NCI-H510A treated with DMSO at 0.1 percent for 48 hours (cell line): ENCODE measurements at regions not wholly inside any gene's neighbourhood (a gene's known extent, or its start where the extent isn't known, plus 50 kb on each side); places are given as distances from the start of the nearest gene placed in this dataset.
"Not testable (repeated sequence)": the region's sequence is repeated elsewhere in the genome, so short reads cannot be mapped to it uniquely, and the experiment has no call there.

Experiments
- DNase-seq: peaks from one replicate; lab custom pipeline; 2025; lab: John Stamatoyannopoulos, UW

GRCh38 chr6:168939041-168939440, 314.6 kb downstream of the THBS2 start:
- DNase-seq: no peak

- DNase-seq: no peak
Observed at GRCh38 chr6:168938546-168938945, 315.1 kb downstream of the THBS2 start.

GRCh38 chr6:168937054-168937453, 316.6 kb downstream of the THBS2 start:
- DNase-seq: no peak

GRCh38 chr6:168935628-168936010, 318.0 kb downstream of the THBS2 start:
- DNase-seq: no peak

GRCh38 chr6:168934660-168935627, 318.7 kb downstream of the THBS2 start:
- DNase-seq: no peak

GRCh38 chr6:168932171-168932570, 321.5 kb downstream of the THBS2 start:
- DNase-seq: not testable (repeated sequence)

DNA sequence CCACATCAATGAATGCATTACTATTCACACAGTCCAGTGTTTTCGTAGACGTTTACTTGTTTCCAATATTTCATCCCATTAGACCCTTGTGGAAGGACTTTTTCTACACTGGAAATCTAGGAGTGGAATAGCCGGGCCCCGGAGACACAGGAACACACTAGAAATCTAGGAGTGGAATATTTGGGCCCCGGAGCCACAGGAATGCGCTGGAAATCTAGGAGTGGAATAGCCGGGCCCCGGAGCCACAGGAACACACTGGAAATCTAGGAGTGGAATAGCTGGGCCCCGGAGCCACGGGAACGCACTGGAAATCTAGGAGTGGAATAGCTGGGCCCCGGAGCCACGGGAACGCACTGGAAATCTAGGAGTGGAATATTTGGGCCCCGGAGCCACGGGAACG, 322.6 kb downstream of the THBS2 start:
- not testable (repeated sequence) for DNase-seq

- DNase-seq: no peak
Observed at GRCh38 chr6:168929871-168930450, 323.7 kb downstream of the THBS2 start.

GRCh38 chr6:168928012-168928411, 325.6 kb downstream of the THBS2 start:
- DNase-seq: no peak

- DNase-seq: no peak
Observed at GRCh38 chr6:168927026-168927425, 326.6 kb downstream of the THBS2 start.

DNA sequence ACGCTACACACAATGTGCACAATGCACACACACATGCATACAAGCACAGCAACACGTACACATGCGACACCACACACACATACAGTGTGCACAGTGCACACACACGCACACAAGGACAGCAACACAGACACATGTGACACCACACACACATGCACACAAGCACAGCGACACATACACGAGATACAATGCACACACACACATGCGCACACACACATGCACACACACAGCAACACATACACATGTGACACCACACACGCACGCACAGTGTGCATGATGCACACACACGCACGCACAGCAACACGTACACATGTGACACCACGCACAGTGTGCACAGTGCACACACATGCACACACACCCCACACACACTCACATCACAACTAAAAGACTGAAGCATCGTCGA, 327.3 kb downstream of the THBS2 start:
- DNase-seq: no peak

GRCh38 chr6:168925671-168926070, 328.0 kb downstream of the THBS2 start:
- DNase-seq: no peak

DNA sequence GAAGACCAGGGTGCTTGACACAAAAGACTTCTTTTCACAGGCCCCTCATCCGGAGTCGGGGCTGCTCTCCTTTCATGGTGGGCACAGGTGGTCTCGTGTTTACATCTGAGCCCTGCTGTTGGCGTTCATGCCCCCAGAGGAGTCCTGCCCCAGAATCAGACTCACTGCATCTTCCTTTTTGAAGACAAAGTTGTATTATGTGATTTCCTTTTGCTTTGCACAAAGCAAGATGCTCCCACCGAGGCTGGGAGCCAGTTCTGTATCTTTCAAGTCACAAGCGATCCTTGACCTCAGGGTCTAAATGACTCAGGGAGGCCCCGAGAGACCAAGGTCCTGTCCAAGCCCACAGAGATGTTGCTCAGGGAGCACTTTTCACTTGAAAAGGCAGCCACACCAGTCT, 330.5 kb downstream of the THBS2 start:
- no peak for DNase-seq

DNA sequence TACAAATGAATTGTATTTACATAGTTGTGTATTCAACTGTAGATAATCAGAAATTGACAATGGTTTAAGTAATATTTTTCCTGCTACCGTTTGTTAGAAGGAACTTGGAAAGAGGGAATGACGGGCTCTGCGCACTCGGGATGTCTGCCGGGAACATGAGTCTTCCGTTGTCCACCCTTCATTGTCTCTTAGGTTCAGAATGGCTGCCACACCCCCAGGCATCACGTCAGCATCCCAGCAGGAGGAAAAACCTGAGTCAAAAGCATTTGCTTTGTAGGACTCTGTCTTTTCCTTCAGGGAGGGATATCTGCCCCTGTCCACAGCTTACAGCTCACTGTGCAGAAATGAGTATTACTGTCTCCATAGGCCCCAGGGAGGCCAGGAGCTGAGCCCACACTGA, 331.2 kb downstream of the THBS2 start:
- DNase-seq: no peak

GRCh38 chr6:168920289-168920688, 333.4 kb downstream of the THBS2 start:
- DNase-seq: no peak

DNA sequence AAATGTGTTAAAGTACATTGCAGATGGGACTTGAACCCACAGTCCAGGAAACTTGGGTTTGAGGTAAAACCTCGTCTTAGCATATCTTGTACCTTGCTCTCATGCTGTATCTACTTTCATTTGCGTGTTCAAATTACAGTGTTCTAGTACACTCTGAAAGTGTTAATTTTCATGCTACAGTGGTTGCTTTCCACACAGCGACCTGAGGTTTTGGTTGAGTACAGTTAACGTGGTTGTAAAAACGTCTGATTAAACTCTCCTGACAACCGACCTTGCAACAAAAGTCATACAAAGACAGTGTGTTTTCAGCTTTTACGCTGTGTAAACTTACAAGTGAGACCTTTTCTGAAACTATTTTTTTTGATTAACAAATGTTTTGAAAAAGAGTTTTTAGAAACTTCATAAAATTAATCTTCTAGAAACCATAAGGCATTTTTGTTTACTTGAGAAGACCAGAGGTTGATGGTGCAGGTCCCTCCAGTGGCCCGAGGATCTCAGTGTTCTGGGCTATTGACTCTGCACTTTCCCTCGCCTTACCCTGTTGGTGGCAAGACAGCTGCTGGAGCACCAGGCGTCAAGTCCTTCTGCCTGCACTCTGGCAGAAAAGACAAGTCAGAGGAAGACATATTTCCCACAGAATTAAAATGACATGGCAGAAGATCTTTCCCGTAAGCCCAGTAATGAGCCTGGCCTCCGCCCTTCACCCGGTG, 334.0 kb downstream of the THBS2 start:
- DNase-seq: no peak

DNA sequence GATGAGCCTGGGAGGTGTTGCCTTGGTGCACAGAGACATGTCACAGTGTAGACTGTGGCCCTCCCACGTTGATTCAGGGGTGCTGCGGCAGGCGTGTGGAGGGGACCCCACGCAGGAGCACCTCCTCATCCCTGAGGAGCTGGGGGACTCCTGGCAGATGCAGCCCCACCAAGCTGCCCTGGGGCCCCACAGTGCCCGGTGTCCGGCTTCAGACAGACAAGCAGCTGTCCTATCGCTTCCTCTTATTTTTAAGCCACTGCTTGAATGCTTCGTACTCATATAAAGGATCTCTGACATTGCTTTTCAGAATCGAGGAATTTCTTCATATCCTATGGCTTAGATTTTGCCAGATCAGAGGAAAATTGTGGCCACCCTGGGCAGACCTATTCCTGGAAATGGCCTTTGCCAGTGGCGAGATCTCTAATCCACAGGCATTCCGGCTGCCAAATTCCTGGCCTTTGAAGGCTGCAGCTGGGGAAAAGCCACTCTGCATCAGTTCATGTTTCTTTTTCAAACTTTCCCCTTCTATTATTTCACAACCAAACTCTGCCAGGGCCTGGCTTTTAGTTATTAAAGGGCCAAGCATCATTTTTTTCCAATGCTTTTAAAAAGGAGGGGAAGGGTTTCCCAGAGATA, 337.0 kb downstream of the THBS2 start:
- no peak for DNase-seq

DNA sequence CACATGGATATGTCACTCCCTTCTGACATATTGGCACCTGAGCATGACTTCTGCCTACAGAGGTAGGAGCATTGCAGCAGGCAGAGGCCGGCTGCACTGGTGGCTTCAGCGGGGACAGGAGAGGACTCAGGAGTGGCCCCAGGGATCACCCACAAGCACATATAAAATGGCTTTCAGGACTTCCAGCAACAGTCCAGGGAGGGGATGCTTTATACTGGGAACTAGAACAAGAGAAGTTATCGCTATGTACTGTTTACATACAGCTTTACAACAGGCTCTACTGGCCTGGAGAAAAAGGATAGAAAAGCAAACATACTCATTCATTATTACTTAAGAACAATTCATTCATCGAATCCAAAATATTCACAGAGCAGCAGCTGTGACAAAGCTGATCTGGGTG, 337.8 kb downstream of the THBS2 start:
- peak; percentile 24 for DNase-seq

- no peak for DNase-seq
Observed at GRCh38 chr6:168915242-168915641, 338.4 kb downstream of the THBS2 start.

DNA sequence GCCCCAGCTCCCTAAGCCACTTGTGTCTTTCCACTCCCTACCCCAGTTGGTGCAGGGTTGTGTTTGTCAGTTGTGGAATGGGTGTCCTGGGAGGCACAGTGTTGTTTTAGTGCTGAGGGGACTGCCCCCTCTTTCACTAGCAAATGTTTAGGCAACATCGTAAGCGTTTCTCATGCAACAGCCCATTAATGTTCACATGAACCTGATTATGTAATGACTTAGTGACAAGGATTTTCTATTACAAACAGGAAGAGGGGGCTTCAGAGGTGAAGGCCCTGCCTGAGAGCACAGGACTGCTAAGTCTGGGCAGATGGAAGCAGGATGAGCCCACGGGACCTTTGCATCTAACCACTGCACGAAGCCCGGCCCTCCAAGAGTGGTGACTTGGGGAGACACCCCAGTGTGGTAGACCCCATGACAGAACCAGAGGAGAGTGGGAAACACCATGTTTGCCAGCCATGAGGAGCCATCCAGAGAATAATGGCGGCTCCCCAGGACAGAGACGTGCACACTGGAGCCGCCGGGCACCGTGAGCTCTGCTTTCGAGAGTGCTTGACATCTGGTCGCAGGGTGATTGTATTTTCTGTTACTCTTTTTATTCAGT, 339.7 kb downstream of the THBS2 start:
- no peak for DNase-seq

- DNase-seq: not testable (repeated sequence)
Observed at GRCh38 chr6:168913231-168913865, 340.3 kb downstream of the THBS2 start.
